ENCODE measurements at regions not wholly inside any gene's neighbourhood (a gene's known extent, or its start where the extent isn't known, plus 50 kb on each side); places are given as distances from the start of the nearest gene placed in this dataset.
"Not testable (repeated sequence)": the region's sequence is repeated elsewhere in the genome, so short reads cannot be mapped to it uniquely, and the experiment has no call there.

- no peaks in the 10 kb centered on the region for H3K79me2 ChIP-seq (ENCODE audit: low read length)
- no peak overlapping the region for H2AFZ ChIP-seq (ENCODE audit: low read length)
- H3K9me2 ChIP-seq (replicated peaks; ENCODE audit: insufficient read depth, low read length) = no peaks in the 10 kb centered on the region
- H3K4me1 ChIP-seq (ENCODE audit: low read length) = no peaks in the 10 kb centered on the region
- H3K9me3 ChIP-seq (replicated peaks; ENCODE audit: insufficient read depth, low read length) = no peaks in the 10 kb centered on the region
- no peaks in the 10 kb centered on the region for H3K27me3 ChIP-seq (replicated peaks; ENCODE audit: insufficient read depth, low read length)
- H3K9ac ChIP-seq (ENCODE audit: low read length) = no peak overlapping the region
- no peak overlapping the region for H3K4me3 ChIP-seq (ENCODE audit: low read length)
- no peak overlapping the region for H3K4me2 ChIP-seq (ENCODE audit: low read depth, low read length)
- H3K36me3 ChIP-seq (replicated peaks; ENCODE audit: insufficient read depth, low read length) = no peaks in the 10 kb centered on the region
- no peaks in the 10 kb centered on the region for H4K20me1 ChIP-seq (ENCODE audit: insufficient read depth, low read length)
- no peaks in the 10 kb centered on the region for H3F3A ChIP-seq (ENCODE audit: insufficient read depth, low read length)
- no peak for DNase-seq
- no peak for TF ChIP-seq EZH2phosphoT487 (IDR thresholded peaks at IDR 0.05; ENCODE audit: low read length)
- TF ChIP-seq EZH2 (optimal IDR thresholded peaks at IDR 0.05; ENCODE audit: low read depth, low read length) = no peak
- TF ChIP-seq CTCF (IDR thresholded peaks at IDR 0.05; ENCODE audit: low read length) = no peak
- no peak overlapping the region for H3K27ac ChIP-seq (ENCODE audit: low read length)
Measured at GRCh38 chr2:180597179-180597578, 383.2 kb upstream of the UBE2E3 start.

- Histone ChIP-seq H3K4me2 (ENCODE audit: low read depth, low read length) (no peak overlapping the region), H2AFZ (ENCODE audit: low read length) (no peak overlapping the region), H4K20me1 (ENCODE audit: insufficient read depth, low read length) (no peaks in the 10 kb centered on the region), H3K27me3 (replicated peaks; ENCODE audit: insufficient read depth, low read length) (no peaks in the 10 kb centered on the region), H3K79me2 (ENCODE audit: low read length) (no peaks in the 10 kb centered on the region), H3K9me3 (replicated peaks; ENCODE audit: insufficient read depth, low read length) (no peaks in the 10 kb centered on the region), H3K9me2 (replicated peaks; ENCODE audit: insufficient read depth, low read length) (no peaks in the 10 kb centered on the region), H3F3A (ENCODE audit: insufficient read depth, low read length) (no peaks in the 10 kb centered on the region), H3K4me3 (ENCODE audit: low read length) (no peak overlapping the region), H3K4me1 (ENCODE audit: low read length) (0 out of 2 replicates have a peak, but pooled peaks cover under 1% of the 10 kb centered on the region), H3K36me3 (replicated peaks; ENCODE audit: insufficient read depth, low read length) (no peaks in the 10 kb centered on the region), H3K27ac (ENCODE audit: low read length) (no peak overlapping the region), H3K9ac (ENCODE audit: low read length) (no peak overlapping the region)
- DNase-seq = no peak
- TF ChIP-seq EZH2 (optimal IDR thresholded peaks at IDR 0.05; ENCODE audit: low read depth, low read length) (no peak), CTCF (IDR thresholded peaks at IDR 0.05; ENCODE audit: low read length) (no peak), EZH2phosphoT487 (IDR thresholded peaks at IDR 0.05; ENCODE audit: low read length) (no peak)
Measured at GRCh38 chr2:180596453-180596852, 384.0 kb upstream of the UBE2E3 start.

GRCh38 chr2:180591947-180592346 lies 388.5 kb upstream of the UBE2E3 start:
- Histone ChIP-seq H3K27ac (ENCODE audit: low read length) (no peak overlapping the region), H3K9ac (ENCODE audit: low read length) (no peak overlapping the region), H3K9me3 (replicated peaks; ENCODE audit: insufficient read depth, low read length) (no peaks in the 10 kb centered on the region), H3K9me2 (replicated peaks; ENCODE audit: insufficient read depth, low read length) (no peaks in the 10 kb centered on the region), H2AFZ (ENCODE audit: low read length) (no peak overlapping the region), H3K4me3 (ENCODE audit: low read length) (no peak overlapping the region), H3K27me3 (replicated peaks; ENCODE audit: insufficient read depth, low read length) (no peaks in the 10 kb centered on the region), H3K79me2 (ENCODE audit: low read length) (no peaks in the 10 kb centered on the region), H4K20me1 (ENCODE audit: insufficient read depth, low read length) (no peaks in the 10 kb centered on the region), H3K4me2 (ENCODE audit: low read depth, low read length) (no peak overlapping the region), H3K36me3 (replicated peaks; ENCODE audit: insufficient read depth, low read length) (no peaks in the 10 kb centered on the region), H3F3A (ENCODE audit: insufficient read depth, low read length) (no peaks in the 10 kb centered on the region), H3K4me1 (ENCODE audit: low read length) (0 out of 2 replicates have a peak, but pooled peaks cover 4% of the 10 kb centered on the region)
- DNase-seq = no peak
- TF ChIP-seq CTCF (IDR thresholded peaks at IDR 0.05; ENCODE audit: low read length) (no peak), EZH2 (optimal IDR thresholded peaks at IDR 0.05; ENCODE audit: low read depth, low read length) (no peak), EZH2phosphoT487 (IDR thresholded peaks at IDR 0.05; ENCODE audit: low read length) (no peak)

- not testable (repeated sequence) for H3K27me3 ChIP-seq (replicated peaks; ENCODE audit: insufficient read depth, low read length); H3K4me1 ChIP-seq (ENCODE audit: low read length); H3K9ac ChIP-seq (ENCODE audit: low read length); H3K4me2 ChIP-seq (ENCODE audit: low read depth, low read length); H3K36me3 ChIP-seq (replicated peaks; ENCODE audit: insufficient read depth, low read length); H3K9me3 ChIP-seq (replicated peaks; ENCODE audit: insufficient read depth, low read length); H3F3A ChIP-seq (ENCODE audit: insufficient read depth, low read length); H3K79me2 ChIP-seq (ENCODE audit: low read length); H3K4me3 ChIP-seq (ENCODE audit: low read length); H3K9me2 ChIP-seq (replicated peaks; ENCODE audit: insufficient read depth, low read length); H4K20me1 ChIP-seq (ENCODE audit: insufficient read depth, low read length)
- Histone ChIP-seq H2AFZ (ENCODE audit: low read length) (peak overlapping the region; percentile 69; the same call in 1 of the 2 replicates), H3K27ac (ENCODE audit: low read length) (peak overlapping the region; percentile 31; the same call in 1 of the 2 replicates)
- peak; percentile 72 for DNase-seq
Measured at GRCh38 chr2:180591093-180591781, 389.2 kb upstream of the UBE2E3 start.
